BE2C (cell line): ENCODE measurements at regions not wholly inside any gene's neighbourhood (a gene's known extent, or its start where the extent isn't known, plus 50 kb on each side); places are given as distances from the start of the nearest gene placed in this dataset.

Source experiments
- DNase-seq: peaks from one replicate; pipeline ENCODE4 v3.0.0-alpha.2; 2020
- H3K27me3 ChIP-seq: fragments of 250-450 bp; sonication (Bioruptor Pico); 2 replicates; pipeline ENCODE4 v1.5.1; 2020; ENCODE audit warnings: mild to moderate bottlenecking
- H3K36me3 ChIP-seq: fragments of 250-450 bp; sonication (Bioruptor Pico); 2 replicates; pipeline ENCODE4 v1.5.1; 2020; ENCODE audit warnings: mild to moderate bottlenecking
- H3K4me1 ChIP-seq: fragments of 250-450 bp; sonication (Bioruptor Pico); 2 replicates; pipeline ENCODE4 v1.5.1; 2020
- H3K4me3 ChIP-seq: 2 replicates; pipeline ENCODE4 v1.5.1; 2011; ENCODE audit warnings: low read depth, low read length
- H3K9me3 ChIP-seq: fragments of 250-450 bp; sonication (Bioruptor Pico); 2 replicates; pipeline ENCODE4 v1.5.1; 2020
- TF ChIP-seq, protein P1 (sequence below): IDR thresholded peaks from 2 replicates; pipeline ENCODE4 v1.5.1; 2012; ENCODE audit warnings: mild to moderate bottlenecking, low read depth, low read length

DNA sequence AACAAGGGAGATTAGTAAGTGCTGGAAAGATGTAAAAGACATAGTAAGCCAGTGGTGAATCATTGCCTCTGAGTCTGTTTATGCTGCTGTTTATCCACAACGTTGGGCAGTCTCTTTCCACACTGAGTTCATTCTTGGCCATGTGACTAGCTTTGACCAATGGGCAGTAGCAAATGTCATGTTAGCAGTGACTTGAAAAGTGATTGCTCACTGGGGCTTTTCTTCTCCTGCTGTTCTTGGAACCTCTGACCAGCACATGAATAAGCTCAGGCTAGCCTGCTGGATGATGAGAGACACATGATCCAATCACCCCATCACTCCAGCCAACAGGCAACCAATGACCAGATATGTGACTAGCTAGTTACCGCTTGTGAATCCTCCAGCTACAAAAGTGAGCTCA lies 360.4 kb downstream of the SLC4A3 start:
- Histone ChIP-seq H3K4me3 (no peak overlapping the region), H3K27me3 (no peaks in the 10 kb centered on the region; the same call in 1 of the 2 replicates), H3K36me3 (no peaks in the 10 kb centered on the region), H3K4me1 (no peaks in the 10 kb centered on the region), H3K9me3 (no peaks in the 10 kb centered on the region)
- no peak for DNase-seq
- TF ChIP-seq, protein P1, sequence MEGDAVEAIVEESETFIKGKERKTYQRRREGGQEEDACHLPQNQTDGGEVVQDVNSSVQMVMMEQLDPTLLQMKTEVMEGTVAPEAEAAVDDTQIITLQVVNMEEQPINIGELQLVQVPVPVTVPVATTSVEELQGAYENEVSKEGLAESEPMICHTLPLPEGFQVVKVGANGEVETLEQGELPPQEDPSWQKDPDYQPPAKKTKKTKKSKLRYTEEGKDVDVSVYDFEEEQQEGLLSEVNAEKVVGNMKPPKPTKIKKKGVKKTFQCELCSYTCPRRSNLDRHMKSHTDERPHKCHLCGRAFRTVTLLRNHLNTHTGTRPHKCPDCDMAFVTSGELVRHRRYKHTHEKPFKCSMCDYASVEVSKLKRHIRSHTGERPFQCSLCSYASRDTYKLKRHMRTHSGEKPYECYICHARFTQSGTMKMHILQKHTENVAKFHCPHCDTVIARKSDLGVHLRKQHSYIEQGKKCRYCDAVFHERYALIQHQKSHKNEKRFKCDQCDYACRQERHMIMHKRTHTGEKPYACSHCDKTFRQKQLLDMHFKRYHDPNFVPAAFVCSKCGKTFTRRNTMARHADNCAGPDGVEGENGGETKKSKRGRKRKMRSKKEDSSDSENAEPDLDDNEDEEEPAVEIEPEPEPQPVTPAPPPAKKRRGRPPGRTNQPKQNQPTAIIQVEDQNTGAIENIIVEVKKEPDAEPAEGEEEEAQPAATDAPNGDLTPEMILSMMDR: no peak

DNA sequence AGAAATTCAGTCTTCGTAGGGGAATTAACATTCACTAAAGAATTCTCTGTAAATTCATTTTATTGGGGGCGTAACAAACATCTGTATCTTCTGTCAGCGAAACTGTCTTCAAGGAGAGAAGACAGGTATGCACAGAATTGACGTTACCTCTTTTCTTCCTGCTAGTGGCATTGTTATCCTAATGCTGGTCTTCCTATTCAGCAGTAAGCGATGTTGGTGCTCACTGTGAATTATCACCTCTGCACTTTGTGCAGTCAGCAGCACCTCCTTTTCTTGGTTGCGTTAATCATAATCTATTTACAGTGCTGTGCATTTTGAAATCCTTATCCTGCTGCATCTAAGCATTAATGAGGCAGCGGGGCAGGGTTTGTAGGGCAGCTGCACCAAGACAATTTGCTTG lies 362.3 kb downstream of the SLC4A3 start:
- H3K4me3 ChIP-seq: no peak overlapping the region
- H3K36me3 ChIP-seq: no peaks in the 10 kb centered on the region
- no peaks in the 10 kb centered on the region for H3K9me3 ChIP-seq
- H3K4me1 ChIP-seq: no peaks in the 10 kb centered on the region
- no peaks in the 10 kb centered on the region; the same call in 1 of the 2 replicates for H3K27me3 ChIP-seq
- DNase-seq: no peak
- TF ChIP-seq, protein P1: no peak

DNA sequence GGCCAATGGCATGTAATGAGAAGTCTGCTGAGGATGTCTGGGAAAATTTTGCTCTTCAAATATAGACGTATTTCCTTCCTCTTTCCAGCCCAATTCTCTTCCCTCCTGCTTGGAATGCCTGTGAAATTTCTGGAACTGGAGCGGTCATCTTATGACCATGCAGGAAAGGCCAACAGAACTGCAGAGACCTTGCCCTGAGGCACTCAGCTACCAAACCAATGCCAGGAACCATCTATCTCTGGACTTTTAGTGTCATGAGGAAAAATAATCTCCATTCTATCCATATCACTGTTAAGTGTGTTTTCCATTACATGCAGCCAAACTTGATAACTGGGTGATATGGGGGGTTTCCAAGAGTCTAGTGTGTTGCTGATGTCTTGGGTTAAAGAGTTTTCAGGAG lies 363.7 kb downstream of the SLC4A3 start:
- Histone ChIP-seq H3K36me3 (no peaks in the 10 kb centered on the region), H3K9me3 (no peaks in the 10 kb centered on the region), H3K27me3 (no peaks in the 10 kb centered on the region; the same call in 1 of the 2 replicates), H3K4me1 (no peaks in the 10 kb centered on the region), H3K4me3 (no peak overlapping the region)
- TF ChIP-seq, protein P1: no peak
- DNase-seq: no peak

DNA sequence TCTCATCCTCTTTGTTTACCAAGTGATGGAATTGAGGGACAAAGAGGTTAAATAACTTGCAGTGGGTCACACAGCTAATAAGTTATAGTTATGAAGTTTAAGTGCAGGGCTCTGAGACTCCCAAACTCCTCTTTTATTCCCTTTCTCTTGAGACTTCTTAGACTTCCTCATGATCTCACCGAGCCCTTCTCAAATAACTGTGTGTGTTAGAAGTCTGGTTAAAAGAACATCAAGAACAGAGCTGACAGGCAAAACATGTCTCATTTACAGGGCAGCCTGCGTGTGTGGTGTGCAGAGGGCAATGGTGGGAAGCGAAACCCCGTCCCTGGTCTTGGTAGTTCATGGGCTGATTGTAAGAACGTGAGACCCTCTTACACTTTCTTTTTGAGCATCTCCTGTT lies 368.0 kb downstream of the SLC4A3 start:
- TF ChIP-seq, protein P1: no peak
- H3K27me3 ChIP-seq: no peaks in the 10 kb centered on the region
- no peak overlapping the region for H3K4me3 ChIP-seq
- H3K36me3 ChIP-seq: no peaks in the 10 kb centered on the region
- no peaks in the 10 kb centered on the region for H3K4me1 ChIP-seq
- DNase-seq: no peak
- H3K9me3 ChIP-seq: no peaks in the 10 kb centered on the region

DNA sequence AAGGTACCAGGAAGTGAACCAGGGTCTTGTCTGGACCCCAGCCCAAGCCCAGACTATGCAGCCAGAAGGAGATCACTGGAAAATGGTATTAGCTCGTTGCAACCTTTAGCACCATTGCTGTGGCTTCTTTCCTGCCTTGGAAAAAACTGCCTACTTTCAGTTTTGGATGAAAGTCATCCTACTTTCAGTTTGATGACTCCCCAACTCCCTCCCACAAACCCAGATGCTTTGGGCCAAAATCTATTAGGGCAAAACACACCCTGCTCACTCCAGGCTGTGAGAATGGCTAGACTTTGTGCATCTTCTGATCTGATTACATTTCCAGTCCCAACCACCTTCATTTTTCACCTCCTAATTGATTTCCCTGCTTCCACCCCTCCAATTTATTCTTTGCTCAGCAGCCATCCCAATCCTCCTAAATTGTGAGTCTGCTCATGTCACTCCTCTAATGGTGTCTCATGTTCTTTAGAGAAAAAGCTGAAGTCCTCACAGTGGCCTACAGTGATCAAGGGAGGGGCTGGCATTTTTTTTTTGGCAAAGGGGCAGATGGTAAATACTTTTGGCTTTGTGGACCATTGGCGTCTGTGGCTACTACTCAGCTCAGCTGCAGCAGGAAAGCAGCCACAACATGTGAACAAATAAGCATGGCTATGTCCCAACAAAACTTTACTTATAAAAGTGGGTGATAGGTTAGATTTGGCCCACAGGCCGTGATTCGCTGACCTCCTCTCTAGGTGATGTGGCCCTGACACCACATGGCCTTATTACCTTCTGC lies 368.7 kb downstream of the SLC4A3 start:
- TF ChIP-seq, protein P1: no peak
- Histone ChIP-seq H3K4me1 (no peaks in the 10 kb centered on the region), H3K27me3 (no peaks in the 10 kb centered on the region), H3K36me3 (no peaks in the 10 kb centered on the region), H3K9me3 (no peaks in the 10 kb centered on the region), H3K4me3 (no peak overlapping the region)
- no peak for DNase-seq

DNA sequence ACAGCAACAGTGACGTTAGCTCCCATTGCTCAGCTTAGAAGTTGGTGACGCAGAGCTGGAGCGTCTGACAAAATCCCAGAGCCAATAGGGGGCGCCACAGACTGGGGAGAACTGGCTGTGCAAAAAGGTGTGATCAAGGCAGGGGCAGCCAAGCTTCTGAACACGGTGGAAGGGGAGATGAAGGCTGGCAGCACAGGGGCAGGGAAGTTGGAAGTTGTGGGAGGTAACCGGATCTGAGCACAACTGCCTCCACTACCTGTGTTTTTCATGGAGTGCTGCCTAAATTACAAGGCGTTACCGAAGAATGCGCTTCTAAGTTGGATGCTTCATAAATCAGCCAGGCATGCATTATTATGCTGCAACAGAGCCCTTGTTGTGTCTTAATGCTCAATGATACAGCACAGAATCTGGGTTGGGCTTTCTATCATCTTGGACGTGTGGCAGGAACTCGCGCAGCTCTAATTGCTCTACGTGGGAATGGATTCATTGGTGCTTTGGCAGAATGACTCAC lies 370.0 kb downstream of the SLC4A3 start:
- no peaks in the 10 kb centered on the region for H3K4me1 ChIP-seq
- no peaks in the 10 kb centered on the region for H3K9me3 ChIP-seq
- peaks cover 3% of the 10 kb centered on the region; the same call in 1 of the 2 replicates for H3K27me3 ChIP-seq
- TF ChIP-seq, protein P1: peak; percentile 43
- H3K36me3 ChIP-seq: no peaks in the 10 kb centered on the region
- DNase-seq: peak; percentile 40
- H3K4me3 ChIP-seq: no peak overlapping the region
